Loucy (cell line): ENCODE measurements at regions not wholly inside any gene's neighbourhood (a gene's known extent, or its start where the extent isn't known, plus 50 kb on each side); places are given as distances from the start of the nearest gene placed in this dataset.

Experiments
- H2AFZ ChIP-seq: fragments of 200-600 bp; sonication (generic); 2 replicates; pipeline ENCODE4 v1.6.0; 2016; ENCODE audit warnings: antibody characterized with exemption, mild to moderate bottlenecking, low read length, moderate library complexity
- H3F3A ChIP-seq: fragments of 200-600 bp; 2 replicates; pipeline ENCODE4 v1.6.0; 2016; ENCODE audit warnings: antibody characterized with exemption, low read depth, mild to moderate bottlenecking
- H3K27me3 ChIP-seq: fragments of 200-600 bp; sonication (generic); 2 replicates; pipeline ENCODE4 v1.6.1; 2014; ENCODE audit warnings: low read length, mild to moderate bottlenecking; ENCODE audit not compliant: insufficient read depth, poor library complexity, severe bottlenecking
- H3K36me3 ChIP-seq: fragments of 200-600 bp; sonication (generic); 2 replicates; pipeline ENCODE4 v1.6.1; 2016; ENCODE audit warnings: low read length; ENCODE audit not compliant: insufficient read depth
- H3K4me1 ChIP-seq: fragments of 200-600 bp; sonication (generic); 2 replicates; pipeline ENCODE4 v1.5.1; 2014; ENCODE audit warnings: low read length, mild to moderate bottlenecking; ENCODE audit not compliant: insufficient read depth, poor library complexity, severe bottlenecking
- H3K4me2 ChIP-seq: fragments of 200-600 bp; sonication (generic); 2 replicates; pipeline ENCODE4 v1.6.0; 2014; ENCODE audit warnings: antibody characterized with exemption, low read length, low read depth, mild to moderate bottlenecking; ENCODE audit not compliant: poor library complexity, severe bottlenecking
- H3K4me3 ChIP-seq: fragments of 200-600 bp; sonication (generic); 2 replicates; pipeline ENCODE4 v1.5.1; 2014; ENCODE audit warnings: low read length, mild to moderate bottlenecking, mixed read lengths; ENCODE audit not compliant: poor library complexity, severe bottlenecking
- H3K79me2 ChIP-seq: fragments of 200-600 bp; sonication (generic); 2 replicates; pipeline ENCODE4 v1.6.1; 2014; ENCODE audit warnings: low read length; ENCODE audit not compliant: insufficient read depth
- H3K9ac ChIP-seq: fragments of 200-600 bp; sonication (generic); 2 replicates; pipeline ENCODE4 v1.6.0; 2014; ENCODE audit warnings: mild to moderate bottlenecking, low read depth, low read length, moderate library complexity; ENCODE audit not compliant: poor library complexity, severe bottlenecking
- H3K9me2 ChIP-seq: fragments of 200-600 bp; sonication (generic); replicated peaks from 2 replicates; pipeline ENCODE4 v1.6.1; 2016; ENCODE audit warnings: low read depth, low read length, mixed read lengths
- H3K9me3 ChIP-seq: fragments of 200-600 bp; sonication (generic); 2 replicates; pipeline ENCODE4 v1.6.1; 2014; ENCODE audit warnings: mild to moderate bottlenecking, antibody characterized with exemption, low read length, low read depth; ENCODE audit not compliant: insufficient read depth
- H4K20me1 ChIP-seq: fragments of 200-600 bp; sonication (generic); 2 replicates; pipeline ENCODE4 v1.6.0; 2014; ENCODE audit warnings: antibody characterized with exemption, low read length, mild to moderate bottlenecking; ENCODE audit not compliant: insufficient read depth, poor library complexity, severe bottlenecking
- EZH2phosphoT487 ChIP-seq: fragments of 200-600 bp; IDR thresholded peaks from 2 replicates; pipeline ENCODE4 v1.6.1; 2018; ENCODE audit warnings: antibody characterized with exemption, mild to moderate bottlenecking, moderate library complexity, borderline replicate concordance
- TF ChIP-seq, protein P1 (sequence below): fragments of 200-600 bp; sonication (generic); conservative IDR thresholded peaks from 2 replicates; pipeline ENCODE4 v1.5.1; 2014; ENCODE audit warnings: mild to moderate bottlenecking, antibody characterized with exemption, low read length

DNA sequence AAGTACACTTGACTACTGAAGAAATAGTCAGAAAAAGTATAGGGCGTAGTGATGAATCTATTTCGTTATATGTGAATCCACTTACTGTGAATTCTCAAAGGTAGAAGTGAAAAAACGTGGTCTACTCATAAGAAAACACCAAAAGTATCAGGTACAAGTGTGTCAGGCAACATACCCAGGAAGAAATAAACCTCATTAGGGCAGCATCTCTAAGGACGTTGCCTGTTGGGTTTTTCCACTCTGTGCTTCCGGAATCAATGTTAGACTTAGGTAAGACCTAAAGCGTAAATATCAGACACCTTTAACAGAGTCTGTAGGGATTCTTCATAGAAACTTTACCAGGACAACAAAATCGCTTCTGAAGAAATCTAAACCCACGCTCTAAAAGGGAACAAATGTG is 607.2 kb upstream of the EPHA7 start:
- Histone ChIP-seq H3K4me3 (no peak overlapping the region), H3K4me1 (no peaks in the 10 kb centered on the region), H3K9me2 (no peaks in the 10 kb centered on the region), H3K27me3 (no peaks in the 10 kb centered on the region), H3F3A (no peaks in the 10 kb centered on the region), H4K20me1 (no peaks in the 10 kb centered on the region), H3K9ac (no peak overlapping the region), H2AFZ (no peak overlapping the region), H3K79me2 (no peaks in the 10 kb centered on the region), H3K36me3 (no peaks in the 10 kb centered on the region), H3K9me3 (no peaks in the 10 kb centered on the region), H3K4me2 (no peak overlapping the region)
- TF ChIP-seq, protein P1, sequence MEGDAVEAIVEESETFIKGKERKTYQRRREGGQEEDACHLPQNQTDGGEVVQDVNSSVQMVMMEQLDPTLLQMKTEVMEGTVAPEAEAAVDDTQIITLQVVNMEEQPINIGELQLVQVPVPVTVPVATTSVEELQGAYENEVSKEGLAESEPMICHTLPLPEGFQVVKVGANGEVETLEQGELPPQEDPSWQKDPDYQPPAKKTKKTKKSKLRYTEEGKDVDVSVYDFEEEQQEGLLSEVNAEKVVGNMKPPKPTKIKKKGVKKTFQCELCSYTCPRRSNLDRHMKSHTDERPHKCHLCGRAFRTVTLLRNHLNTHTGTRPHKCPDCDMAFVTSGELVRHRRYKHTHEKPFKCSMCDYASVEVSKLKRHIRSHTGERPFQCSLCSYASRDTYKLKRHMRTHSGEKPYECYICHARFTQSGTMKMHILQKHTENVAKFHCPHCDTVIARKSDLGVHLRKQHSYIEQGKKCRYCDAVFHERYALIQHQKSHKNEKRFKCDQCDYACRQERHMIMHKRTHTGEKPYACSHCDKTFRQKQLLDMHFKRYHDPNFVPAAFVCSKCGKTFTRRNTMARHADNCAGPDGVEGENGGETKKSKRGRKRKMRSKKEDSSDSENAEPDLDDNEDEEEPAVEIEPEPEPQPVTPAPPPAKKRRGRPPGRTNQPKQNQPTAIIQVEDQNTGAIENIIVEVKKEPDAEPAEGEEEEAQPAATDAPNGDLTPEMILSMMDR, result no peak
- TF ChIP-seq EZH2phosphoT487, result no peak

DNA sequence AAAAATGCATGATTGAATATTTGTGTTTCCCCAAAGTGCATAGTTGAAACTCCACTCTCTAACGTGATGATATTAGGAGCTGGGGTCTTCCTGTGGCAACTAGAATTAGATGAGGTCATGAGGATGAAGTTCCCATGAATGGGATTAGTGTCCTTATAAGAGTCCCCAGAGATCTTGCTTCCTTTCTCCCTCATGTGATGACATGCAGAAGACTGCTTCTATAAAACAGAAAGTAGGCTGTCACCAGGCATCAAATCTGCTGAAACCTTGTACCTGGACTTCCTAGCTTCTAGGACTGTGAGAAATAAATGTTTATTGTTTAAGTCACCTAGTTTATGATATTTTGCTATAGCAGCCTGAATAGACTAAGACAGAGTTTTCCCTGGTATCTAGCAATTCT is 586.5 kb upstream of the EPHA7 start:
- Histone ChIP-seq H3K36me3 (no peaks in the 10 kb centered on the region), H3K4me3 (no peak overlapping the region)

DNA sequence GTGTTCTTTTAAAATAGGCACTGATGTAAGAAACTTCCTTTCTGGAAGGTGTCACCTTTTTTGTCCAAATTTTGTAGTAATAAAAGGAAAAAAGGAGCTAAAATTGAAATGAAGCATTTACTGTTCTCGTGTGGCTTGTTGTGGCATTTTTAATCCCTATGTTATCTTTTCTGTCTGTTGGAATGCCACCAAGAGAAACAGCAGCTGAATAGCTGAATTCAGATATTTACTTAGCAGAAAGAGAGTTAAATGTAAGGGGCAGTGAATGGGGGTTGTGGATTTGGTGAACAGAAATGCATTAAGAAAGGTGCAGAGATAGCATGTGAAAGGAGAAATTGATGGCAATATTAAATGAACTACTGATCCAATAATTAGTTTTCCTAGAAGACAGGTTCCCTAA is 573.6 kb upstream of the EPHA7 start:
- H3K4me2 ChIP-seq, result no peak overlapping the region
- no peak for TF ChIP-seq EZH2phosphoT487
- TF ChIP-seq, protein P1, result no peak
- no peak overlapping the region for H3K9ac ChIP-seq
- H3K4me1 ChIP-seq, result no peaks in the 10 kb centered on the region
- H3K27me3 ChIP-seq, result no peaks in the 10 kb centered on the region
- no peaks in the 10 kb centered on the region for H4K20me1 ChIP-seq
- H3F3A ChIP-seq, result no peaks in the 10 kb centered on the region
- no peaks in the 10 kb centered on the region for H3K9me3 ChIP-seq
- no peak overlapping the region for H3K4me3 ChIP-seq
- no peaks in the 10 kb centered on the region for H3K79me2 ChIP-seq
- H3K36me3 ChIP-seq, result no peaks in the 10 kb centered on the region
- H3K9me2 ChIP-seq, result no peaks in the 10 kb centered on the region
- H2AFZ ChIP-seq, result no peak overlapping the region

More for the DNA sequence above, 586.5 kb upstream of the EPHA7 start:
- H3K4me1 ChIP-seq, result no peaks in the 10 kb centered on the region
- H3K27me3 ChIP-seq, result no peaks in the 10 kb centered on the region
- no peak overlapping the region for H2AFZ ChIP-seq
- H3K4me2 ChIP-seq, result no peak overlapping the region
- no peaks in the 10 kb centered on the region for H3K79me2 ChIP-seq
- H3K9me3 ChIP-seq, result no peaks in the 10 kb centered on the region
- TF ChIP-seq EZH2phosphoT487, result no peak
- TF ChIP-seq, protein P1, result no peak
- no peak overlapping the region for H3K9ac ChIP-seq
- no peaks in the 10 kb centered on the region for H3K9me2 ChIP-seq
- no peaks in the 10 kb centered on the region for H3F3A ChIP-seq
- H4K20me1 ChIP-seq, result no peaks in the 10 kb centered on the region
